NCI-H2171 treated with DMSO at 0.1 percent for 48 hours (cell line): ENCODE measurements at regions not wholly inside any gene's neighbourhood (a gene's known extent, or its start where the extent isn't known, plus 50 kb on each side); places are given as distances from the start of the nearest gene placed in this dataset.
A peak's percentile ranks its signal among the peaks of the same experiment; 100 is the strongest.
"Not testable (repeated sequence)": the region's sequence is repeated elsewhere in the genome, so short reads cannot be mapped to it uniquely, and the experiment has no call there.

Source experiments
- DNase-seq: peaks from one replicate; lab custom pipeline; 2025; lab: John Stamatoyannopoulos, UW

DNA sequence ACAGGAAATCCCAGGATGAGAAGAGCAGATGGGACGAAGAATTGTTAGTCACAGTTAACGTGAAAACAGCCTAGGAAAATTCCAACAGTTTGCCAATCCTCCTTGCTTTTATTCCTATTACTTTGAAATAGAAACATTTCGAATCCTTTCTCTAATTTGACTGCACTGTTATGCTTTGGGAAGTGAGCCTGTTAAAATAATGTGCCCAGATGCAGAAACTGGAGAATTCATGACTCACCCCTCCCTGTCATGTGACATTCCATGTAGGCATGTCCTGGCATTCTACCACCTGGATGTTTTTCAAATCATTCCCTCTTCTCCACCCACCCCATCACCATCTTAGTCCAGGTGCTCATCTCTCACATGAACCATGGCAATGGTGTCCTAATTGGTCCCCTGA lies 107.3 kb downstream of the MINAR1 start:
- peak; percentile 82 for DNase-seq

GRCh38 chr15:79540551-79540950 lies 108.4 kb downstream of the MINAR1 start:
- no peak for DNase-seq

DNA sequence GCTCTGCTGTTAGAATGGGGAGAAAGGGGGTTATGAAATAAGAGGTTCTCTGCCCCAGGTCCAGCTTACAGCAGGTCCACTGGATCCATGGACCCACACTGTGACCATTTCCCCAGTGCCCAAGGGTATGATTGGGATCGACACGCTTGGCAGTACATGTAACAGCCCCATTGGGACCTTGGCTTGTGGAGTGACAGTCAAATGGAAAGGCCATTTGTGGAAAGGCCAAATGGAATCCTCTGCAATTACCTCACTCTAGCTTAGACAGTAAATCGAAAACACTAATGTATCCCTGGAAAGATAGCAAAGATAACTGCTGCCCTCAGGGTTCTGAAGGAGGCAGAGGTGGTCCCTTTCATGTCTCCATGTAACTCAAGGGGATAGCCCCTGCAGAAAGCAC lies 109.1 kb downstream of the MINAR1 start:
- DNase-seq, result no peak

DNA sequence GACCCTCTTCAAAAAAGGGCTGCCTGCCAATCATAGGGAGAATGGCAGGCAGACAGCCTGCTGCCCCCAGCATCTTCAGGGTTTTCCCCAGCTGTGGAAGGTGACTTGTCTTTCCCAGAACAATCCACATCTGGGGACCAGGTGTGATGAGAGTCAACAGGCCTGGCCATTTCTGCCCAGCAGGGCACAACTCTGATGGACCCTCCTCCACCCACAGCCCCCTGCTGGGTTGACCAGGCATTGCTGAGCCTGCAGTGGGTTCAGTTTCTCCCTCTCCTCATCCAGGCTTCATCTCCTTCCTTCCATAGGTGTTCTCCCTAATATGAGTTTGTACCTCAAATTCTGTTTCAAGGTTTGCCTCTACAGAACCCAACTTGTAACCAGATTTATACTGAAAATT lies 111.0 kb downstream of the MINAR1 start:
- no peak for DNase-seq

DNA sequence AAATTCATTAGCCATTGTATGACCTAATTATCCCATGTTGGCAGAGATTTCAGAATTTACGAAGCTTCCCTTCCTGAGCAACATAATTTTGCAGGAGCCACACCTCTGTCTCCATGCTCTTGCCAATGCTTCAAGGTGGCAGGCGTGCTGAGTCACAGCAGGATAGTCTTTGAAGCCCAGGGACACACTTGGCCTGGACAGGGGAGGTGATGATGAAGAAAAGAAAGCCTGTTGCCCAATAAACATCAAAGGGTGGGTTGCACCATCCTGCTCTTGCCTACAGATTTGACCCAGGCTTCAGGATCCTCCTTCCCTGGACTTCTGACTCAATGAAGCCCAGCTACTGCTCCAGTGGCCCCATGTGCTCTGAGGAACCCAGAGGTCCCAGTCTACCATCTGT lies 117.1 kb downstream of the MINAR1 start:
- no peak for DNase-seq

GRCh38 chr15:79560384-79560783 lies 128.2 kb downstream of the MINAR1 start:
- no peak for DNase-seq

GRCh38 chr15:79561982-79562381 lies 129.8 kb downstream of the MINAR1 start:
- DNase-seq, result no peak

DNA sequence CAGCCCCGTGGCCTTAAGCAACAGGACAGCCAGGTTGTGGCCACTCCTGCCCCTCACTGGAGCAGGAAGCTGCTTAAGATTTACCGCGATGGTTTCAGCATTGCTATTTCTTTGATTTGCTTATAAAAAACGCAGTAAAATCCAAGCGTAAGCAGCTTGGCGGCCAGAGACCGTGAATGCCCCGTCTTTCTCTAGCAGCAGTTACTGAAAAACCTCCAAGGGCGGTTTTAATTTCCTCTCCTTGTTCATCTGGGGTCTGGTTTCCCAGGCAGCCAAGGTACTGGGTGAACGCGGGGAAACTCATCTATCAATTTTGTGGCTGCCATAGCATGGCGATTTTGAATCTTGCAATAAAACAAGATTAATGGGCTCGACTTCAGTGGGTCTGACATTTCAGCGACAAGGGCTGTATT lies 130.3 kb downstream of the MINAR1 start:
- DNase-seq, result no peak

DNA sequence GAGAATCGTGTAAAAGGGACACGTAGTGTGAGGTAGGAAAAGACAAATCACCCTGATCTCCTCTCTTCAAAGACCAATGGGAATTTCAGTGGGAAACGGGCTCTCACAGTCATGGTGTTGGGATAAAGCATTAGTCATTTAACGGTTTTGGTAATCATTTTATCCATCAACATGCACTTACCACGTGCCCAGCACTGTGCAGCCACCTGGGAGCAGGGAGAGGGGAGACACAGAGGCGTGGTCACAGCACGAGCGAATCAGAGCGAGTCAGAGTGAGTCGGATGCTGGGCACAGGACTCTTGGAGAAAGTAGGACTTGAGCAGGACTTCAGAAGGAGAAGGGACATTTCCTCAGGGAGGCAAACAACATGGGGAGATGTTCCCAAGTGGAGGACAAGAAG lies 130.8 kb downstream of the MINAR1 start:
- no peak for DNase-seq

DNA sequence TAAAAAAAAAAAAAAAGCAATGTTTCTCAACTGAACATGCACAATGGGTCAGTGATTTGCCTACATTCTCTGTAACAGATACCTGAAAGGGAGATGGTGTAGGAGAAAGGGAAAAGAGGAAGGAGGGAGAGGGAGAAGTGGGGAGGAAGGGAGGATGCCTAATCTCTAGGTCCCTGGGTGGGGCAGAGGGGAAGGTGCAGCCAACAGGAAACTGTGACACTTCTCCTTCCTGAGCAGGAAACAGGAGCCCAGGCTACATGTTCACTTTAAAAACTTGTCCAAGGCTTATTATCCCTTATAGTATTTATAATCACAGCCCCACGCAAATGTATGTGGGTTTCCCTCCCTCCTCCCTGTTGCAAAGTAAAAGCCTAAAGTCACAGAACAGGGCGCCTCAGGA lies 137.9 kb downstream of the MINAR1 start:
- DNase-seq, result no peak

DNA sequence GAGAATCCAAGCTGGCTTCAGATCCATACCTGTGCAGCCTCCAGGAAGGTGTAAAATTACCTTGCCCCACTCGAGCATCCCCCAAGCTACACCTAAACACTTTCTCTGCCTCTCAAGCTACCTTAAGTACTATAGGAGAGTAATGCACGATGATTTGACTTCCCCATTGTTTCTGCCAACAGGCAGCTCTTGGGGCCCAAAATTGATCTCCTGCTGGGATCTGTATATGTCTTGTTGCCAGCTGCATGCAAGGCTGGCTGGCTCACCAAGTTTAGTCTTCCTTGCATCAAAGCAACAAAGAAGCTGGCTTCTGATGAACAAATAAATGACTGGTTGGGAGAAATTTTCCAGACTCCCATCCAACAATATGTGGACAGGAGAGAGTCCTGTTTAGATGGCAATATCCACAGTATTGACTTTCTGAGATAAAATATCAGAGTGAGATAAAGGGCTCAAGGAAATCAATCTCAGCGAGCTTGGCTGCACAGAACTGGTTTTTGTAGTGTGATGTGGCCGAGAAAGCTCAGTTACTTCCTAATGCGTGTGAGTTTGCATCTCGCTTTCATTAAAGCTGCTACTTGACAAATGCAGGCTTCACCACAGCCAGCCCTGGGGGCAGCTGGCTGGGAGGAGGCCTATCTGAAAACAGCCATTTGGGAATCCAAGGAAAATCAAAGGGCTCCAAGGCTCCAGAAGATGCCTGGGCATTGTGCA lies 140.7 kb downstream of the MINAR1 start:
- DNase-seq, result no peak

GRCh38 chr15:79574431-79575273 lies 142.5 kb downstream of the MINAR1 start:
- DNase-seq, result not testable (repeated sequence)

DNA sequence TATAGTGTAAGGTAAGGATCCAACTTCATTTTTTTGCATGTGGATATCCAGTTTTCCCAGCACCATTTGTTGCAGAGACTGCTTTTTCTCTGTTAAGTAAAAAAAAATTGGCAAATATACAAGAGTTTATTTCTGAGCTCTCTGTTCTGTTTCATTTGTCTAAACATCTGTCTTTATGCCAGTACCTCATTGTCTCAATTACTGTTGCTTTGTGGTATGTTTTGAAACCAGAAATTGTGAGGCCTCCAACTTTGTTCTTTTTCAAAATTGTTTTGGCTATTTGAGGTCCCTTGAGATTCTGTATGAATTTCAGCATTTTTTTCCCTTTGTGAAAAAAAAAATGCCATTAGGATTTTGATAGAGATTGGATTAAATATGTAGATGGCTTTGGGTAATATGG lies 150.5 kb downstream of the MINAR1 start:
- peak; percentile 17 for DNase-seq

GRCh38 chr15:79592126-79592525 lies 160.0 kb downstream of the MINAR1 start:
- DNase-seq, result no peak

- DNase-seq, result no peak
These were observed 161.2 kb downstream of the MINAR1 start for GRCh38 chr15:79593119-79593869.

- DNase-seq, result peak; percentile 95
These were observed 163.2 kb downstream of the MINAR1 start for GRCh38 chr15:79595306-79595705.

- DNase-seq, result peak; percentile 95
These were observed 164.0 kb downstream of the MINAR1 start for GRCh38 chr15:79595995-79596622.

GRCh38 chr15:79598639-79599038 lies 166.5 kb downstream of the MINAR1 start:
- no peak for DNase-seq

GRCh38 chr15:79601405-79602086 lies 169.4 kb downstream of the MINAR1 start:
- no peak for DNase-seq

- no peak for DNase-seq
These were observed 170.0 kb downstream of the MINAR1 start for GRCh38 chr15:79602180-79602579.

GRCh38 chr15:79602731-79603130 lies 170.6 kb downstream of the MINAR1 start:
- DNase-seq, result peak; percentile 91
